GM18519 (cell line): ENCODE measurements at regions not wholly inside any gene's neighbourhood (a gene's known extent, or its start where the extent isn't known, plus 50 kb on each side); places are given as distances from the start of the nearest gene placed in this dataset.

Source experiments
- ATAC-seq: cut with Tn5 transposase; IDR thresholded peaks from one replicate; pipeline ENCODE4 v1.9.1; 2021; ENCODE audit warnings: mild to moderate bottlenecking, moderate library complexity; ENCODE audit not compliant: unreplicated experiment, low FRiP score

GRCh38 chr1:116819081-116819480 lies 64.9 kb downstream of the CD2 start:
- no peak for ATAC-seq

- no peak for ATAC-seq
These were observed 66.1 kb downstream of the CD2 start for GRCh38 chr1:116820369-116820768.

GRCh38 chr1:116821763-116822162 lies 67.5 kb downstream of the CD2 start:
- no peak for ATAC-seq

GRCh38 chr1:116824631-116825206 lies 70.5 kb downstream of the CD2 start:
- no peak for ATAC-seq

GRCh38 chr1:116825207-116825719 lies 71.0 kb downstream of the CD2 start:
- no peak for ATAC-seq

- no peak for ATAC-seq
These were observed 71.6 kb downstream of the CD2 start for GRCh38 chr1:116825720-116826438.

GRCh38 chr1:116826818-116827606 lies 72.8 kb downstream of the CD2 start:
- ATAC-seq: peak; percentile 76

GRCh38 chr1:116827607-116828105 lies 73.4 kb downstream of the CD2 start:
- ATAC-seq: no peak

- no peak for ATAC-seq
These were observed 77.3 kb upstream of the PTGFRN start for GRCh38 chr1:116832308-116832931.

GRCh38 chr1:116832932-116833578 lies 76.7 kb upstream of the PTGFRN start:
- no peak for ATAC-seq

- ATAC-seq: no peak
These were observed 76.0 kb upstream of the PTGFRN start for GRCh38 chr1:116833718-116834117.

GRCh38 chr1:116834595-116834994 lies 75.1 kb upstream of the PTGFRN start:
- ATAC-seq: no peak

GRCh38 chr1:116835161-116835560 lies 74.6 kb upstream of the PTGFRN start:
- no peak for ATAC-seq

GRCh38 chr1:116836099-116836498 lies 73.6 kb upstream of the PTGFRN start:
- no peak for ATAC-seq

GRCh38 chr1:116841569-116842344 lies 68.0 kb upstream of the PTGFRN start:
- ATAC-seq: no peak

- ATAC-seq: no peak
These were observed 67.1 kb upstream of the PTGFRN start for GRCh38 chr1:116842654-116843053.

GRCh38 chr1:116844775-116845174 lies 64.9 kb upstream of the PTGFRN start:
- no peak for ATAC-seq

GRCh38 chr1:116847190-116847589 lies 62.5 kb upstream of the PTGFRN start:
- no peak for ATAC-seq

- ATAC-seq: no peak
These were observed 61.8 kb upstream of the PTGFRN start for GRCh38 chr1:116847688-116848531.
